ENCODE measurements at regions not wholly inside any gene's neighbourhood (a gene's known extent, or its start where the extent isn't known, plus 50 kb on each side); places are given as distances from the start of the nearest gene placed in this dataset.

DNA sequence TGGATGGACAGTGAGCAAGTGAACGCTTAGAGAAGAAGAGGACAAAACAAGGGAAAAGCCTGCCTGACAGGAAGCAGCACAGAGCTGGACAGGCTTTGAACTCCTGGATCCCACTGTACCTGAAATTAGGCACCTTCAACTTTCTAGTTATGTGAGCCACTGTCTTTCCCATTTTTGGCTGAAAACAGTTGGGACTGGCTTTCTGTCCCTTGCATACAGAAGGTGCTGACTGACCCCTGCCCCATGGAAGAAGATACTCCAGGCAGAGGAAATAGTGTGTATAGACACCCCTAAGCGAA lies 122.8 kb downstream of the CEBPB start:
- TF ChIP-seq, protein P1, sequence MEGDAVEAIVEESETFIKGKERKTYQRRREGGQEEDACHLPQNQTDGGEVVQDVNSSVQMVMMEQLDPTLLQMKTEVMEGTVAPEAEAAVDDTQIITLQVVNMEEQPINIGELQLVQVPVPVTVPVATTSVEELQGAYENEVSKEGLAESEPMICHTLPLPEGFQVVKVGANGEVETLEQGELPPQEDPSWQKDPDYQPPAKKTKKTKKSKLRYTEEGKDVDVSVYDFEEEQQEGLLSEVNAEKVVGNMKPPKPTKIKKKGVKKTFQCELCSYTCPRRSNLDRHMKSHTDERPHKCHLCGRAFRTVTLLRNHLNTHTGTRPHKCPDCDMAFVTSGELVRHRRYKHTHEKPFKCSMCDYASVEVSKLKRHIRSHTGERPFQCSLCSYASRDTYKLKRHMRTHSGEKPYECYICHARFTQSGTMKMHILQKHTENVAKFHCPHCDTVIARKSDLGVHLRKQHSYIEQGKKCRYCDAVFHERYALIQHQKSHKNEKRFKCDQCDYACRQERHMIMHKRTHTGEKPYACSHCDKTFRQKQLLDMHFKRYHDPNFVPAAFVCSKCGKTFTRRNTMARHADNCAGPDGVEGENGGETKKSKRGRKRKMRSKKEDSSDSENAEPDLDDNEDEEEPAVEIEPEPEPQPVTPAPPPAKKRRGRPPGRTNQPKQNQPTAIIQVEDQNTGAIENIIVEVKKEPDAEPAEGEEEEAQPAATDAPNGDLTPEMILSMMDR (IDR thresholded peaks at IDR 0.05) = no peak
- no peak for TF ChIP-seq POLR2A (IDR thresholded peaks at IDR 0.05)
- no peak for TF ChIP-seq POLR2AphosphoS5 (IDR thresholded peaks at IDR 0.05)

Data from breast epithelium (tissue), 3 donors.